GM12875 (cell line): ENCODE measurements at regions not wholly inside any gene's neighbourhood (a gene's known extent, or its start where the extent isn't known, plus 50 kb on each side); places are given as distances from the start of the nearest gene placed in this dataset.

Source experiments
- H3K4me3 ChIP-seq: one replicate; pipeline ENCODE4 v1.5.1; 2011; ENCODE audit warnings: low read depth, low read length, control low read depth
- TF ChIP-seq, protein P1 (sequence below): IDR thresholded peaks from 2 replicates; pipeline ENCODE4 v1.5.1; 2011; ENCODE audit warnings: low read depth, mild to moderate bottlenecking, control low read depth, inconsistent platforms, low read length, moderate library complexity, borderline replicate concordance; ENCODE audit not compliant: insufficient read depth

DNA sequence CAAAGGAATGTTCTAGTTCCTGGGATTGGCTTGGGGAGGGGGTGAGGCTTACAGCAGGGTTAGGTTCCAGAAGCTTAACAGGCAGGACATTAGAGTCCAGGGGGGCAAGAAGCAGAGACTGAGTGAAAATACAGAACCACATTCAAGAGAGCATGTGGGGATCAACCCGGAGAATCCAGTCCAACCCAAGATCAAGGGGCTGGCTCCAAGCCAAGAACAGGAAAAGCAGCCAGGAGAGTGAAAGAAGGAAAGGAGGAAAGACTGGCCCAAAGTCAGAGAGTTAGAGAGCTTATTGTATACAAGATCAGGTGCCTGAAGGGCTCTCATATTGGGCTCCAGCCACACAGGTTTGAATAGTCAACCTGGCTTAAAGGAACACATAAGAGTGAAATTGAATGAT is 190.3 kb upstream of the CDKN3 start:
- no peak overlapping the region for H3K4me3 ChIP-seq
- TF ChIP-seq, protein P1, sequence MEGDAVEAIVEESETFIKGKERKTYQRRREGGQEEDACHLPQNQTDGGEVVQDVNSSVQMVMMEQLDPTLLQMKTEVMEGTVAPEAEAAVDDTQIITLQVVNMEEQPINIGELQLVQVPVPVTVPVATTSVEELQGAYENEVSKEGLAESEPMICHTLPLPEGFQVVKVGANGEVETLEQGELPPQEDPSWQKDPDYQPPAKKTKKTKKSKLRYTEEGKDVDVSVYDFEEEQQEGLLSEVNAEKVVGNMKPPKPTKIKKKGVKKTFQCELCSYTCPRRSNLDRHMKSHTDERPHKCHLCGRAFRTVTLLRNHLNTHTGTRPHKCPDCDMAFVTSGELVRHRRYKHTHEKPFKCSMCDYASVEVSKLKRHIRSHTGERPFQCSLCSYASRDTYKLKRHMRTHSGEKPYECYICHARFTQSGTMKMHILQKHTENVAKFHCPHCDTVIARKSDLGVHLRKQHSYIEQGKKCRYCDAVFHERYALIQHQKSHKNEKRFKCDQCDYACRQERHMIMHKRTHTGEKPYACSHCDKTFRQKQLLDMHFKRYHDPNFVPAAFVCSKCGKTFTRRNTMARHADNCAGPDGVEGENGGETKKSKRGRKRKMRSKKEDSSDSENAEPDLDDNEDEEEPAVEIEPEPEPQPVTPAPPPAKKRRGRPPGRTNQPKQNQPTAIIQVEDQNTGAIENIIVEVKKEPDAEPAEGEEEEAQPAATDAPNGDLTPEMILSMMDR, result no peak

DNA sequence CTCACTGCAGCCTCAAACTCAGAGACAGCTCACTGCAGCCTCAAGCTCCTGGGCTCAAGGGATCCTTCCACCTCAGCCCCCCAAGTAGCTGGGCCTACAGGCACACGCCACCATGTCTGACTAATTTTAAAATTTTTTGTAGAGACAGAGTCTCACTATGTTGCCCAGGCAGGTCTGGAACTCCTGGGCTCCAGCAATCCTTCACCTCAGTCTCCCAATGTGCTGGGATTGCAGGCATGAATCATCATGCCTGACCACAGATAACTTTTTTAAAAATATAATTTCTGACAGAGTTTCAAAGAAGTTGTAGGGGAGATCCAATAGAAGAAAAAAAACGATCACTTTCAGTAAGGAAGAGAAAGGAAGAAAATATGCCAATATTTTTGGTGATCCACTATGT is 189.7 kb upstream of the CDKN3 start:
- H3K4me3 ChIP-seq, result no peak overlapping the region
- TF ChIP-seq, protein P1, result no peak

DNA sequence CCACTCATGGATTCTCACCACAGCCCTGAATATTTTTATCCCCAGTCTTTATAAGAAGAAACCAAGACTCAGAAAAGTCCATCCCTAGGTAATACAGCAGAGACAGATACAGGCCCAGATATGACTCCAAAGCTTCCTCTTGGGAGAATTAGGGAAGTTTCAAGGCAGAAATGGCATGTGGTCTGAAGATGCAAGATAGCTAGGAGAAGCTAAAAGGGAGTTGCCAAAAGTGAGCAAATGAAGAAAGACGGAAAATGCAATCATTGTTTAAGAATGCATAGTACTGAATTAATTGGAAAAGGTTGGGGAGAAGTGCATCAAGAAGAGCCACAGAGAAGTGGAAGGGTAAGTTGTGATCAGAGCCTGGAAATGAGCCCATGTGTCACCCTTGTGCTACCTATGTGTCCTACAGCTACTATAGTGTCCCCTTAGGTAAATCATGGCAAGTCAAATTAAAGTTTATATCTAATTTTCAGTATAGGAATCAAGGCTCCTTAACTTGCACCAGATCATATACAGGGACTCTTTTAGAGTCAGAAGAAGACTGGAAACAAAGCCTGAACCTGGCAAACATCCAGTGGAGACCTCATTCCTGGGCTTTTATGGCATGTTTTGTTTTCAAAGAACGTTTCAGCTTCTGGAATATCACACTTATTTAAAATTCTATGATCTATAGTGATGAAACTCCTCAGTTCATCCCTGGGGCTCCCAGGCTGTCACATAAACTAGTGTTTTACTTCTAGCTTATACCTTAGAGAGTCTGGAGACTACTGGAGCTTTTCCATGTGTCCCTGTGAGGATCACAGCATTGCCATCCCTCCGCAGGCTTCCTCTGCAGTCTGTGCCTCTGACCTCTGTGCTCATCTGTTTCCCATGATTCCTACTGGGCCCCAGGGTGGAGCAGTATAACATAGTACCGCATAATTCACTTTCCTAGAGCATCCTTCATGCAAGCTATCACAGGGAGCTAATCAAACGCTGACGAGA is 189.0 kb upstream of the CDKN3 start:
- no peak overlapping the region for H3K4me3 ChIP-seq
- TF ChIP-seq, protein P1, result no peak

DNA sequence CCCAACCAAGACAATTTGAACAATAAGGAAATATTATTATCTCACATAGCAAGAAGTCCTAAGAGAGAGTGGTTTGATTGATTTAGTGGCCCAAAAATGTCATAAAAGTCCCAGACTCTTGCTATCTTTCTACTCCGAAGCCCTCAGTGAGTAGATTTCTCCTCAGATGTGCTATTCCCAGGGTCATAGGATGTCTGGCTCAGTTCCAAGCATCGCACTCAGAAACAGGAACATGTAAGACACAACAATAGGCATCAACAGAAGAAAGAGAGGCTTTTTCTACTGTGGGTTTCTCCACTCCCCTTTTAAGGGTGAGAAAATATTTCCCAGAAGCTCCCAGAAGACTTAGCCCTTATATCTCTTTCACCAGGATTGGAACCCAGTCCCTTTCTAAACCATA is 188.1 kb upstream of the CDKN3 start:
- TF ChIP-seq, protein P1, result no peak

DNA sequence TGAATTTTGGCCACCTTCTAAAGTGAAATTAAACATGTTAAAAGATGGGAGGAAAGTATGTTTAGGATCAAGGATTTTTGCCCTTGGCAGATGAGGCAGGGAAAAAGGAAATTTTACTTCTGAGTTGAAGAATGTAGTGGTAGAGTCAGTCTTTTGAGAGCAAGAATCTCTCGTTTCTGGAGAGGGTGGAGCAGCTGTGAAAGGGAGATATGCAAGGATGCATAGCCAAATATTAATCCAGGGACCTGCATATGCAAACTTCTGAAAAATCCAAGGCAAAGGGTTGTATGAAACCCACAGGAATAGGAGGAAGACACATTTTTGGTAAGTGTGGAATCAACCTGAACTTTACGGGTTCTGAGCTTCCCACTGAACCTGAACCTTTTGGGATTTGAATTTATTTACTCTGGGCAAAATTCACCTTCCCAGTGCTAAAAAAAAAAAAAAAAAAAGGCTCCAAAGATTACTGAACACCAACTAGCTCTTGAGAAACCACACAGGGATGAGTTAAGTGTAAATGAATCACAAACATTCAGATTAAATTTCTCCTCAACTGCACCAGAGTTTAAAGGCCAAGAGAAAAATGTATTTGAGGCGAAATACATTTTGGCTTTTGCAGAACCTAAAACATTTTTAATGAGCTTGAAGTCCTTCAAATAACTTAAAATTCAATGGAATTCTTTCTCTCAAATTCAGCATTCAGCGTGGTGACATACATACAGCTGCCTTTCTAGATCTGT is 187.1 kb upstream of the CDKN3 start:
- H3K4me3 ChIP-seq, result no peak overlapping the region
- TF ChIP-seq, protein P1, result no peak

More for the DNA sequence above, 188.1 kb upstream of the CDKN3 start:
- no peak overlapping the region for H3K4me3 ChIP-seq

DNA sequence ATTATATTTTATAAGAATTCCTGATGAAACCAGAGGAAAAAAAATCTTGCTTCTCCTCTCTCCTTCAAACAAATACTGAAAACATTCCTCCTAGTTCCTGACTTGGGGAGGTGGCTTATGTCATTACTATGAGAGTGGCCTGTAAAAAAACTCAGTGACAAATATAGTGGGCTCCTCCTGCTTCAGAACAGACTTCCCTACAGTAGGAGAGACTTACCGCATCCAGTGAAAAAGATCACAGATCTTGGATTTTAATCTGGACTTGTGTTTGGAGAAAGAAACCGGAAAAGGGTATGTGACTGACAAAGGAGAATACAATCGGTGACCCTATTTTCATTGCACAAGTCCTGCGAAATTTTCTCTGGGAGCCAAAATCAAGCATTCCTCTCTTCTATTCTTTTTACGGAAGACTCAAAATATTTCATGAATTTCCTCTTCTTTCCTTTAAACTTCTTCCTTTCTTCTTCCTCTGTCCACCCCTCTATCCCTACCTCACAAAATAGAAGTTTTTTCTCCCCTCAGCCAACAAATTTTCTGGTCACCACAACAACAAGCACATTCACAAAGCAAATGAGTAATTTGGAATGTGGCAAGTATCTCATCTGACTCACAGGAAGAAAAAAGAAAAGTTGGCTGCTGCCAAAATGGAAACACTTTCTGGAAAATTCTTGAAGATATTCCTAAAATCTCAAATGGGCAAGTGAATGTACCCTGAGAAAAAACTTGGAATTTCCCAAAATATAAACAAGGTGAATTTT is 185.1 kb upstream of the CDKN3 start:
- no peak overlapping the region for H3K4me3 ChIP-seq
- TF ChIP-seq, protein P1, result no peak
